GM19193 (cell line): ENCODE measurements at regions not wholly inside any gene's neighbourhood (a gene's known extent, or its start where the extent isn't known, plus 50 kb on each side); places are given as distances from the start of the nearest gene placed in this dataset.

Experiments used
- POLR2A ChIP-seq: IDR thresholded peaks from 4 replicates; pipeline ENCODE4 v1.6.1; 2011; ENCODE audit not compliant: insufficient read depth, insufficient read length; ENCODE audit errors: extremely low read depth

DNA sequence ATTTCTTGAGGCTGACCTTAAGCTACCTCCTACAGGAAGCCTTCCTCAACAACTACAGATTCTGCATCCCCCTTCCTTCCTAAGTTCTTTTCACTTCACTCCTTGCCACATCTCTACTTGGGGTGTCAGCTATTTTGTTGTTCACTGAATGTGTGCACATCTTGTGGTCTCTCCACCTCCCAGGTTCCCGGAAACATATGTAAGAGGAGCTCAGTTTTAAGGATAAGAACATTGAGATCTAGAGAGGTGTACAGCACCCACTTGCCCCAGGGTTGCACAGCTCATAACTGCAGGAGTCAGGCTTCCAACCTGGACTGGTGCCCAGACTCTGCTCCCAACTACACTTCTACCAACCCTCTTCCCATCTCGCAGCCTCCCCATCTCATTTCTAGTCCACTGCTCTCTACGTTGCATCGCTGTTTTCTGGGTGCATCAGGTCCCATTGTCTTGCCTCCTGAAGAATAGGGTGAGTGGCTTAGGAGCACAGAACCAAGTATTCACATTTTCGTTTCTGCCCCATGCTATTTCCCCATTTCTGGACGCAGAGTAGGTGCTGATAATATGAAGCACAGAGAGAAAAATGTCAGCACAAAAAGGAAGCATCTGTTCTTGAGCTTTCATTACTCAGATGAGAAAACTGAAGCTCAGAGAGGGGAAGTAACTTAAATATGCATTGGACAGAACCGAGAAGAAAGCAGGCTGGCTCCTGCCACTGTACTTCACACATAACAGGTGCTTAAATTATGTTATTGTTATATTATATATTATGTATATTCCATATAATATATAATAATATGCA is 292.0 kb upstream of the CCL2 start:
- TF ChIP-seq POLR2A: no peak

DNA sequence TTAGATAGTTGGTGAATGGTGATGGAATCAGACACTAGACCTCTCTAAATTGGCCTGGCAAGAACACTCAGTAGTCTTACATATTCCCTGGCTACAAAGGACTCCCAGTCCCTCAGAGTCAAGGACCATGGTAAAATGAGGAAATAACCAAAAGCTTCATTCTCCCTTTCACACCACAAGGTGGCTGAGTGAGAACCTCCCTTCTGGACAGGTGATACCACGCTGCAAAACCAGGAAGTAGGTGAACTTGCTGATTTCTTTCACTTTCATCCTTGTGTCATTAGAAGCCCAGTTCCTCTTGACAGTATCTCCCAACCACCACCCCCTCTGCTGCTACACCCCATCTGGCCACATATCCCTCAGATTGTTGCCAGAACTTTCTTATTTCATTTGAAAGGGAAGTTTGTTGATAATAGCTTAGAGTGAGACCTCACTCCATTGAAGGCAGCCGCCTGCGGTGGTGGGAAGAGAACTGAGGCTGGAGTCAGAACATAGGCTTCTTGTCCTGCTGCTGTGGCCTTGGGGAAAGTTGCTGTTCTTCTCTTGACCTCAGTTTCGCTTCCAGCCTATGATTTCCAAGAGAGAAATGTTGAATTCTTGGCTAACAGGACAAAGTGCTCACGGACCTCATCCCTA is 290.6 kb upstream of the CCL2 start:
- no peak for TF ChIP-seq POLR2A

DNA sequence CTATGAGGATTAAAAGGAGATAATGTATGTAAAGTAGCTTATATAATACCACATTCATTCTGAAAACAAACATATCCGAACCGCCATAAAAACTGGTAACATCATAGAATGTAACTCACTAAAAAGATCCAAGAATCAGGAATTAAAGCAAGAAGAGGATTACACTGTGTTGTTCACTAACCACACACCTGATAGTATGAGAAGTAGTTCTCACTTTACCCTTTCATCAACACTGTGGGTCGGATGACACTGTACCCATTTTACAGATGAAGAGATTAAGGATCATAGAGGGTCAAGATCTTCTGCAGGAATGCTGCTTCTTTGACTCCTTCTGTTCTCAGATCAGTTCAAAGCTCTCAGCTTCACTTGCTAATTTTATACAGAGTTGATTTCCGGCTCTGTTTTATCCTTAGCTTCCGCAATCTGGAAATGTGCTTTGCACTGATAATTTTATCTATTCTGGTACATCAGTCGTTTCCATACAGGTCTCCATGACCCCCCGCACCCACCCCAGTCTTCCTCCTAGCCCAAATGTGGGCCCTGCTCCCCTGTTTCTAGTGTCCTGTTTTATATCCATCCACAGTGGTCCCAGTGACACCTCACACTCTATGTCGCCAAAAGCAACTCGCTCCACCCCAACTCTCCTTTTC is 288.6 kb upstream of the CCL2 start:
- TF ChIP-seq POLR2A: no peak

DNA sequence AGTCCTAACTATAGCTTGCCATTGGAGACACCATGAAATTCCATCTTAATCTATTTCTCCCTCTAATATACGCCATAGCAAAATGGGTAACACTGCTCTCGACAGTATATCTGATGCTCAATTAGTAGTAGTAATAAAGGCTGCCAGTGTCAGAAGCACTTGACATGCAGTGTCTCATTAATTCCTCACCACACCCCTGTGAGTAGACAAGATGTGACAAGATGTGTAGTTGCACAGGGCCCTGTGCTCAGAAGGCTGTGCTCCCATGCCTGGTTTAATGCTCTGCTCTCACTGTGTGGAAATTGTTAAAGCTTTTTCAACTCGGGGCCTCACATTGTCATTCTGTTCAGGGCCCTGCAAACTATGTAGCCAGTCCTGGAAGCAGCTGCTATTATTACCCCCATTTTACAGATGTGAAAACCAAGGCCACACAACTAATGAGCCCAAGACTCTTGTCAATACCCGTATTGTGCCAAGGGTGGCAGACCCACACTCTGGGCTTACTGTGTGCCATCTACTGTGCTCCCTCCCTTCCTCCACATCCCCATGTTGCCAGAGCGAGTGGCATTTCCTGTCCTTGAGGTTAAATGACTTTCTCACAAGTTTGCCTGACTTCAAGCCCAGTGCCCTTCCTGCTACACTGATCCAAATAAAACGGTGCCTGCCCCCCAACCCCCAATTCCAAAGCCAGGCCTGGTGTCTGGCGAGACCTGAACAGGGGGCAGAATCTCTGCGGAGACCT is 287.3 kb upstream of the CCL2 start:
- no peak for TF ChIP-seq POLR2A

DNA sequence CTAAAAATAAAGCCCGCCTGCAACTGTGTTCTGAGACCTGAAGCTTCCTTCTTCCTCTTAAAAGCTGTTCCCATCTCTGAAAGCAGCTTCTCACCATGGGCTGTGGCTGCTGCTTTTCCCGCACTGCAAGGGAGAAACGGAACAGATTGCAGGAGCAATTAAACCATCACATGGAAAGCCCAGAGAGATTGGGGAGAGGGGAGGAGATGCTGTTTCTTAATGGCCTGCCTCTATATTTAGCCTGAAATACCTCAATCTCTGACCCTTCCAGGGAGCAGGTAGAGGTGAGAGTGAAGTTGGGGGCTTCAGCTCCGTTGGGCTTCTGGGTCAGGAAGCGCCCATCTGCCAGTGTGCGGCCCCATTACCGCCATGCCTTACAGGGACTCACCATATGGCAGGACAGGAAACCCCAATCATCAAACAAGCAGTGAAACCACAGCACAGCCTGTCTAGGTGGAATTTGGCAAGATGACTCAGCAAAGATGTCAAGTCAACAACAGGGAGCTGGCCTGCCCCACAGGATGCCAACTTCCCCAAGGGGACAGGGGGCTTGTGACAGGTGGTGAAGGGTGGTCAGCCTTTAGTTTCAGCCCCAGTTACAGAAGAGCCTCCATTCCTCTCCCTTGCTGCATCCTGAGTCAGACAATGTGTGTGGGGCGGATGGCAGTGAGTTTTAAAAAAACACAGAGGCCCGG is 286.6 kb upstream of the CCL2 start:
- peak; percentile 14 for TF ChIP-seq POLR2A

DNA sequence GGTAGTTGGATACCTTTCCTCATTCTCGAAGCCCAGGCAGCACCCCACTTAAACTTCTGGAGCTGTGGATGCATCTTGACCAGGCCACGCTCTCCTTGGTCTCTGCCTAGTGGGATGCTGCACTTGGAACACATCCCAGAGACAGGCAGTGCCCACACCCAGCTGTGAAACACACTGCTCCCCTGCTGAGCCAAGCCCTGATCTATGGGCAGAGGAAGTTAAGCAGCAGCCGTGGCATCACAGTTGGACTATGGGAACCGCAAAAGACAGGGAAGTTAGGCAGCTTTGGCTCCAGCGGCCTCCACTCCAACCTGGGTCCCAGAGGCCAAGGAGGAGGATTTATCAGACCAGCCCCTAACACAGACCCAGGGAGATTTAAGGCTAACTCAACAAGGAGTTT is 284.8 kb upstream of the CCL2 start:
- TF ChIP-seq POLR2A: no peak

DNA sequence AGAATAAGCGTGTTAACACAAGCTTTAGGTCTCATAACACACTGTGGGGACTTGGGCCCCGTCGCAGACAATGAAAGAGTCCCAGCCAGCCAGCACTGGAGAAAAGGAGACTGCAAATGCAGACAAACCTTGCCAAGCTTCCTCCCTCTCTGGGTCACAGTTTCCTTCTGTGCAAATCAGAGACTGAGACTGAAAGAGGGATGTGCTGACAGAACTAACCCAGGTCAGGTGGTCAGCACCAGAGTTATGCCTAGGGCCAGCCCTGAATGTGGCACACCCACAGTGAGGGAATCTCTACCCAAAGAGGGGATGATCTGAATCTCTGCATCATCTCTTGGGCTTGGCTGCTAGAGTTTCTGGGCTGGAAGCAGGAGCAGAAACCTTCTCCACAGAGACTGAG is 282.3 kb upstream of the CCL2 start:
- no peak for TF ChIP-seq POLR2A

DNA sequence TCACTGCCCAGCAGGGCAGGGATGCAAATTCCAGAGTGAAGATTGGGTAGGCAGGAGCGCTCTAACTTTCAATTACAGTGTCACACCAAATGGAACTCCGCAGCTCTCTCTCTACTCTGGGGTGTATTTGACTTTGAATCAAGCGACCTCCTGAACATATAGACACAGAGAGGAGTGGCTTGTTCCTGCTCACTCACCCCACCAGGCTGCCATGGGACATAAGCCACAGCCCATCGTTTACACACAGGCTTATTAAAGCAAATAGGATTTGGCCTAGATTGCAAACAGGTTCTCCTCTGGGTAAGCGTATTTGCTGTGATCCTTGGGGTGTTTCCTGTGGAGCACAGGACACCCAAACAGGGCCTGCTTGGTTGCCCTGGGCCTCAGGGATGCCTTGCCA is 281.6 kb upstream of the CCL2 start:
- TF ChIP-seq POLR2A: no peak

DNA sequence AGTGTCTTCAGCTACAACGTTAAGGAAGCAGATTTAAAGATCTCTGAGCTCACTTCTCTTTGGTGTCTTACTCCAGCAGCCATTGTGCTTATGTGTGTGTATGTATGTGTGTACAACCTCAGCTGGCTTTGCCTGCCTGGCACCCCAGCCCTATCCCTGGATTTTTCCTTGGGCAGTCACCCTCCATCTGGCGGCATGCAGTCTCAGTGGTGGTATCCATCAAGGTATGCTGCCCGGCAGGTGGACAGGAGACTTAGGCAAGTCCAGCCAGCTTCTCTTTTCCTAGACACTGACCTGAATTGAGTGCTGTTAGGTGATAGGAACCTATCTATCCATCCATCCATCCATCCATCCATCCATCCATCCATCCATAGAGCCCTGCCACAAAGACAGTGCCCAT is 280.8 kb upstream of the CCL2 start:
- no peak for TF ChIP-seq POLR2A

DNA sequence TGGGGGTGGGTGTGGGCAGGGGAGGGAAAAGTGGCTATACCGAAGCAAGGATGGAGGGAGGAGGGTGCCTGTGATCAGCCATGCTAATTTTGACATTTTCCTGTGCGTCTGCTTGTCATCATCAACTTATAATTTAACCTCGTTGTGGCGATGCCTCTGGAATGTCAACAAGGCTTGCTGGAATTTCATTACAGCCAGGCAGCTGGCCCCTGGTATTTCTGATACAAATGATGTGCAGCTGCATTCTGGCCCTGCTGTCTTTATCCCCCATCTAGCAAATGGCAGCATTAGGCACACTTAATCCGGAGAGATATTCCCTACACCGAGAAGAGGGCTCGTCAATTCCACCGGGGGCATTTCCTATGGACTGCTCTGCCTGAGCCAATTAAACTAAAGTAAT is 278.3 kb upstream of the CCL2 start:
- TF ChIP-seq POLR2A: no peak

DNA sequence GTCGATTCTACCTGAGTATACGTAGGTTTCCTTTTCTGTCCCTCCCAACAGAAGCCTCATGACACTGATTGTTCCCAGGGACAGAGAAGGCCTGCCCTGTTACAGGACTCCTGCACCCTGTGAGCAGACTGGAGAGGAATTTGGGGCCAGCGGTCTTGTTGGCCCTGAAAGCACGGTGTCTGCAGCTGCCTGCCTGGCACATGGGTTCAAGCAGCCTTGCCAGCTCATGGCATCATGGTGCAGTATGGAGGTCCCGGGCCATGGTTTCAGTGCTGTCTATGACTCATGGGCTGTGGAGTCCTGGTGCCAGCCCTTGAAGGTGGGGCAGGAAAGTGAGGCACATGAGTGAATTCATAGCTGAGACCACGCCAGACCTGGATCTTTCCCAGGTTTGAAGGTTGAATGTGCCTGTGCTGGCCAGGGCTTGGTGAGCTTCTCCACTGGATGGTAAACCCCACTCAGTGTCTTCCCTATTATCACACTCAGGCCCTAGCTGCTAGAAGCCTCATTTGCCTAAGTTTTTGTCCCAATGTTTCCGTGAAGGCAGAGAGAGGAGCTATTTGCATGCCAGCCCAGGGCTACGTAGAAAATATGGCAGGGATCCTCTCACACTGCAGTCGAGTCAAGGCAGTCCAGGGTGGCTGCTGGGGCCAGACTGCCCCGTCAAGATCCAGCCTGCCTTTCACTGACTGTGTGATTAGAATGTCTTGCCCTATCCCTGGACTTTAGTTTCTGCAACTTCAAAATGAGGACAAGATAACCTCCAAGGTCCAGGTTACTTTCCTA is 277.2 kb upstream of the CCL2 start:
- TF ChIP-seq POLR2A: no peak

DNA sequence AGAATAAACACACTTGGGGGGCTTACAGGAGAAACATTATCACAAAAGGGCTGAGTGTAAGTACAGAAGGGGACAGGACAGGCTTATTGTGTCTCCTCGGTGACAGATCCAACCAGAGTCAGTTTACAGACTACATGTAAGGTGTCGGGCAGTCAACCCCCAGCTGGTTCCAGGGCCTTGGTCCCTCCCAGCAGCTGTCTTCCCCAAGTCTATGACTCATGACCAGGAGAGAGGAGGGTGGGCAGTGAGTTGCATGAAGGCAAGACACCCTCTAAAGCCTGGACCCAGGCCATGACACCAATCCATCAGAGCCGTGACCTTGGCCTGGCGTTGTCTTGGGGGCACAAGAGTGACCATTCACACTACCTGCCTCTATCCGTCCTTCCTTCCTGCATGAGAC is 276.2 kb upstream of the CCL2 start:
- no peak for TF ChIP-seq POLR2A

DNA sequence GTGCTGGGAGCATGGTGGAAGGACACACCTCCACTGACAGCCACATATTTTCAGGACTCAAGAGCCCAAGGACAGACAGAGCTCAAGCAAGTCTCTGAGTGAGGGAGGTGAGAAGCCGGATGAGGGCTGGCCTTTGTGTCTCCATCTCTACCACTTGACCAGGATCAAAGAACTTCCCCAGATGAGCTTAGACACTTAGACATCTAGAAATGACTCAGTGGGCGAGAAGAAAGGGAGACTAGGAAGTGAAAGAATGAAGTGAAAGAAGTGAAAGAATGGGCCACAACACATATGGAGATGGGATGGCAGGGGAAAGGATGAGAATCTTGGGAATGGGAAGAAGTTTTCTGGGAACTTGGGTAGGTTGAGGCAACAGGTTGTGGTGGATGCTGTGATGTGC is 274.9 kb upstream of the CCL2 start:
- no peak for TF ChIP-seq POLR2A
